ENCODE measurements at regions not wholly inside any gene's neighbourhood (a gene's known extent, or its start where the extent isn't known, plus 50 kb on each side); places are given as distances from the start of the nearest gene placed in this dataset.

DNA sequence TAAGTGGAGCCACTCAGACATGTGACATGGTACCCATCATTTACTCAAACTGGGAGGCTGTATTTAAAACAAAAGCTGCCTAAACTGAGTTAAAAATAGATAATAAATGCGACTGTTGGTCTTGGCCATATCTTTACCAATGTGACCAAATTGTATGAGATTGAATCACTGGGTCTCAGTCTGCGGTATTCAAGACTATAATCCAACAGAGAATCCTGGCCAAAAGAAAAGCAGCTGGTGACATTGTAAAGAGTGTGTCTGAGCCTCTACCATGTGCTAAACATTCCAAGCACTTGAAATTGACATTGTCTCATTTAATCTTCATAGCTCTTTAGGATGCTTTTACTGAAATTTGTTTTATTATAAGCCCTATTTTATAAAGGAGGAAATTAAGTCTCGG, 282.6 kb downstream of the ZNF608 start:
- DNase-seq (ENCODE audit: low read depth): no peak

DNA sequence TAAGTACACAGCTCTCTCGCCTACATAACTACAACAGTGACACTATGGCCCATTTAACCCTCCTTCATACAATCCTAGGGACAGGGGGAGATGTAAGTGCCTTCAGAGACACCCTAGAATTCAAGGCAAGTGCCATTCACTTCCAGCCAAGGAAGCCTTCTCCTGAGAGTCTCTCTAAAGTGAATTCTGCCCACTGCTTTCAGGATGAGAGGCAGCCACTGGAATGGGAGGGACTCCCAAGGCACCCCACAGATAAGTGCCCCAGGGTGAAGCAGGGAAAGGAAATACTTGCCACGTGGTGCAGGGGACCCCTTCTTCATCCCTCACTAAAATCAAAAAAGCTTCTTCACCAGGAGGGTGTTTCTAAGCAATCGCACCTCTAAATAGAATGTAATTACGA, 283.7 kb downstream of the ZNF608 start:
- no peak for DNase-seq (ENCODE audit: low read depth)

DNA sequence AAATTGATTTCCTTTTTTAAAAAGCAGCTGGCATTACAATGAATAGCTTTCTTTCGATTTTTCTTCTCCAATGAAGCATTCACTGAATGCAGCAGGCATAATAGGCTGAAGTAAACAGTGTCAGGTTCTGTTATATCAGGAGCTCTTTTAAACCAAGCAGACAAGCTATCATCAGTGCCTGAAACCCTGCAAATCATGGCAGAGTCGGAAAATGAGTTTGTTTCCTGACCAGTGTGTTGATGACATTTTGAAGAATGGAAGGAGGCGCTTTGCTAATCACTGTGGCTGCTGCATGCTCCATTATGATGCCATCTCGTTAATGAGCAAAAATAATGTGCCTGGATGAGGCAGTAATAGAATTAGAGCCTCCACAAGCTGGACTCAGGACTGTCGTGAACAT, 284.5 kb downstream of the ZNF608 start:
- no peak for DNase-seq (ENCODE audit: low read depth)

DNA sequence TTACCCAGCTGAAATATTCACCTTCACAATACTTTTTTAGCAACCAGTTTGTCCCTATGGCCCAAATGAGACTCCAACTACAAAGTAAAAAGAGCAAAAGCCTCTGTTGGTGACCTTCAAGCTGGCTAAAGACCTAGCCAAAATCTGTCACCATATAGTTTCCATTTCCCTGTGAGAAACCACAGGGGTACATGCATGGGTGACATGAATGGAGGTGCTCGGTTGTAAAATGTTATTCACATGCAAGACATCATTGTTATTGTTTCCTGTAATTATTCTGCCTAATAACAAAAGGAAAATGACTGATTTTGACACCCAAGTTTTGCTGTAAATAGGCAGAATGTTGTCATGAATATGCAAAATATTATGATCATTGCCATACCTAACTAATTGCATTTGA, 285.3 kb downstream of the ZNF608 start:
- DNase-seq (ENCODE audit: low read depth): no peak

DNA sequence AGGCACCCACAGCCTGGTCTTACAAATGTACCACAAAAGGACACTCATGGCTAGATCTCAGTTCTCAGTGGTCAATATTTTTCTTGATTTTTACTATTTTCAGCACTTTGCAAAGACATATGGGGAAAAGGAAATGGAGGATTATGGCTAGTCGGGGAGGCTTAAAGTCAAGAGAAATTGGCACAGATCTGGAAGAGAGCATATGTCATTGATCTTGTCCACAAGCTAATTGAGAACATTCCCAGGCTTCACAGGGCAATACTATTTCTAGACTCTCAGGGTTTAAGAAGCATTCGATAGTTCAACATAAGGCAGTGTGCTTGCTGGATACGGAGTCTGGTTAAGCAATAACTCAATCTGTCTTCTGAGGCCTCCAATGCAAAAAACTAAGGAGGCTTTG, 285.8 kb downstream of the ZNF608 start:
- no peak for DNase-seq (ENCODE audit: low read depth)

DNA sequence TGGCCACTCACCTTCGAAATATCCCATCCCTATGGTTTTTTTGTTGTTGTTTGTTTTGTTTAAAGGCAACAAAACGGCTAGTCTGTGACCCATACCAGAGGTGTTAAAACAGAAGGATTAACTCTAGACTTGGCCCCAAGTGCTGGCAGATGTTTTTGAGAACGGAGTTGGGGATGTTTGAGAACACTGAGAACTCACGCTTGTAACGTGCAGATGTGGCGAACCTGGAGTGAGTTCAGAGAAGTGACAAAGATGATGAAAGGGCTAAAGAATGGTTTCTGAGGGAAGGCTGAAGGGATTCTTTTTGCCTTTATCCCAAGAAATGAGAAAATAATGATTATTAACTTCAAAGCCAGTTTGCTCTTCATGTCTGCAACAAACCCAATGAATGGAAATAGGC, 286.5 kb downstream of the ZNF608 start:
- no peak for DNase-seq (ENCODE audit: low read depth)

DNA sequence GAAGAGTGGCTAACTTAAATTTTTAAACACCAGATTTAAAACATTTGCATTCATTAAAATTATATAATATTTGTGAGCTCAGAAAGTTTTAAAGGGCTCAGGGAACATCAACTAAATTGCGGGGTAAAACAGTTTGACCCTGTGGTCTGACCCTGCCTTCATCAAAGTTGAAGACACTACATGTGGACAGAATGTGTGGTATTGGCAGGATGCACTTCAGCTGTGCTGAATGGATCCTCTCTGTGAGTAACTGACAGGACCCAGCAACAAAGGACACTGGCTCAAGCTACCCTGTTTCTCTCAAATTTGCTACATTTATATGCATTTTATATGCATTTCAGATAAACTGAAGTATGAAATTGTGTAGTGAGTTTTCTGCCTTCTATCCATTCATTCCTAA, 288.5 kb downstream of the ZNF608 start:
- DNase-seq (ENCODE audit: low read depth): no peak

DNA sequence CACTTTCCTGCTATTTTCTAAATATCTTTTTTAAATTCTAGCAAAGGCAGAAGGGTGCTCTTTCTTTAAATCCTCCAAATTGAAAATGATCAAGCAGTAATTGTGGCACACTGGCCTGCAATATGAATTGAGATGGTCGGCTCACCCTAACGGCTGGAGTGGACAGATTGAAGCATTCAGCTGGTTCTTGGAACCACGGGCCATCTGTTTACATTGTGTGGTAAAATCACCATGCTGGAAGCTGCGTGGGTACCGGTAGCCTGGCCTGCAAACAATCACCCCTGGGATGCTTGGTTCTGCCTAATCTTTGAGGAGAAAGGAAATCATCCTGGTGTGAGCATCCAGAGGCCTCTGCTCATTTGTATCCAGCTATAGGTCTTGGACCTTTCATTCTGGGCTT, 289.3 kb downstream of the ZNF608 start:
- DNase-seq (ENCODE audit: low read depth): no peak

DNA sequence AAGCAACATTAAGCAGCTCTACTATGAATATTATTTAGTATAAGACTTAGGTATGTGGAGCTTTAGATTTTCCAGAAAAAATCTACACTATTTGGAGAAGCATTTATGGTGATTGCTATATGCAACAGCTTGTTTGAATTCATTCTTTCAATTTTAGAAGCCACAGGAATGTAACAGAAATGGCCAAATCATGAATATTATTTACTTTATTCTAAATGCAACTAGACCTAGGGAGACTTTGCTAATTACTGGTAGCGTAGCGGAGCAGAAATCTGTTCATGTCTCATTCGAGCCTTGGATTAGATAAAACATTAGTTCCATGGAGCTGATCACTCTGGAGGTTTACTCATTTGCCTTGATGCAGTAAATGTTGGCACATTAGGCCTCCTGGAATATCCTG, 290.2 kb downstream of the ZNF608 start:
- DNase-seq (ENCODE audit: low read depth): no peak

DNA sequence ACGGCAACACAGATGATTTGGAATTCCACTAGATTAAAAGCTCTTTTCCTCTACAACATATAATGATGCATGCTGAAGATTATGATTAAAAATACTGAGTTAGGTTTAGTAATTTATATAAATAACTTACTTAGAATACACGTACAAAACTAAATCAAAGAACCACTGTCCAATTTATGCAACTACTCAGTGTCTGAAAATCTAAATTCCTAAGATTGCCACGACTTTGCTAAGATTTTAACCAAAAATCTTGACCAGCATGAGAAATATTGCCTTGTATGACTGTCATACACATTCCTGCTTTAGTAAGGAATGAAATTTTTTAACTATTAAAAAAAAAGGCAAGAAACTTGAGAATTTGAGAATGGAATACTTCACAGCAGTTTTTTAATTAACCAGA, 292.4 kb downstream of the ZNF608 start:
- no peak for DNase-seq (ENCODE audit: low read depth)

DNA sequence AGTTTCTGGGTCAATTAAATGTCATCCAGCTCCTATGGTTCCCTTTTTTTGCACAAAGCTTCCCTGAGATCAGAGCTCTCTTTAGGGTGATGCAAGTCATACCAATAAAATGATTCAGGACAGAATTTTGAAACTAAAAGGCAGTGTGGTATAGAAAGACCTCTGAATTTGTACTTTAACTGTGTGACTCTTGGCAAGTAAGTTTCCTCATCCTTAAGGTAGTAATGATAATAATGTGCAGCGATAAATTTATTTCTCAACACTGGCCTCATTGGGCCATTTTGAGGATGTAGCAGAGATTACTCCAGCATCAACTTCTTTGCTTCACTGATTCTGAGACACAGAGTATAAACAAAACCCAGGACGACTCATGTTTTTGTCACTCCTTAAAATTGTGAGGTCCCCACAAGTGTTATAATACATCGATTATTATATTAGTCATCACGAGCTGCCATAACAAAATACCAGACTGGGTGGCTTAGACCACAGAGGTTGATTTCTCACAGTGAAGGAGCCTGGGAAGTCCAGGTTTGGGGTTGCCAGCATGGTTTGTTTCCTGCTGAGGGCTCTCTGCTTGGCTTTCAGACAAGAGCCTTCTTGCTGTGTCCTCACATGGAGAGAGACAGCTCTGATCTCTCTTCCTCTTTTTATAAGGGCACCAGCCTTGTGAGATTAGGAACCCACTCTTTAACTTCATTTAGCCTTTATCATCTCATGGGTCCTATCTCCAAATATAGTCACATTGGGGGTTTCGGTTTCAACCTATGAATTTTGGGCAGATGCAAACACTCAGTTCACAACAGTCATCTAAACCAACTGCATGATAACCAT, 293.0 kb downstream of the ZNF608 start:
- DNase-seq (ENCODE audit: low read depth): no peak

DNA sequence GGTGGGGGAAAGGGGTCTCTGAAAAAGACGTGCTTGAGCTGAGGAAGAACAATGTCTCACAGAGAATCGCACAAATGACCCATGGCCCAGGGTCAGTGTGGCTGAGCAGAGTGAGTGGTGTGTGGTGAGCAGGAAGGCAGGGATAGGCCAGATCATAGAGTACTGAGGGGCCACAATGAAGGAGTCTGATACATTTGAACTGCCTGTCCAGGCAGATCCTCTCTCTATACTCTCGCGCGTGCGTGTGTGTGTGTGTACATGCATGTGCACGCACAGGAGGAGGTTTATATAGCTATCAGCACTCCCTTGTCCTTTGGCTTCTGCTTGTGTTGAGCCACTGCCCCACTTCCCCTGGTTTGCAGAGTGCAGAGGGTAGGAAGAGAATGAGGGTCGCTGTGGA, 294.0 kb downstream of the ZNF608 start:
- DNase-seq (ENCODE audit: low read depth): no peak

DNA sequence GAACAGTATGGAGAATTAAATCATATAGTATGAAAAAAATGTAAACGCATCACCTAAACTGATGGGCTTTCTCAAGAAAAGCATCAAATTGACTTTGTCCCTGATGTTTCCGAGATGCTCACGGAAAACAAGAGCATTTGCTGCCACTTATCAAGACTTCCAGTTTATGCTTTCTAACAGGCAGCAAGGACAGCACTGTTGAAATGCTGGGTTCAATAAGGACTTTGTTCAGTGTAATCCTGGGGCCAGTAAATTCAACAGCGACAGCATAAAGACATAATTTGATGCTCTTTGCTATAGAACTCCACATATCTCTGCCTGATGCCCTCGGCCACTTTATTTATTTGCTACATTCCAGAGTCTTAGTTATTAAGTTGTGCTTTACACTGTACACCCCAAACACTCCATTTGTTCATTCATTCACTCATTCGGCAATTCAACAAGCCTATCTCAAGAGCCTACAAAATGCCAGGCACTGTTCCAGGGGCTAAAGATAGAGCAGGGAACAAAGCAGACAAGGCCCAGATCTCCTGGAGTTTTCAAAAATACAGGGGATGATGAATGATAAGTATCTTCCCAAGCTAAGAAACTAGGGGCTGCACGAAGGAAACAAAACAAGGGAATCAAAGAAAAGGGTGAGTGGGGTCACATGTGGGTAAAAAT, 294.6 kb downstream of the ZNF608 start:
- no peak for DNase-seq (ENCODE audit: low read depth)

DNA sequence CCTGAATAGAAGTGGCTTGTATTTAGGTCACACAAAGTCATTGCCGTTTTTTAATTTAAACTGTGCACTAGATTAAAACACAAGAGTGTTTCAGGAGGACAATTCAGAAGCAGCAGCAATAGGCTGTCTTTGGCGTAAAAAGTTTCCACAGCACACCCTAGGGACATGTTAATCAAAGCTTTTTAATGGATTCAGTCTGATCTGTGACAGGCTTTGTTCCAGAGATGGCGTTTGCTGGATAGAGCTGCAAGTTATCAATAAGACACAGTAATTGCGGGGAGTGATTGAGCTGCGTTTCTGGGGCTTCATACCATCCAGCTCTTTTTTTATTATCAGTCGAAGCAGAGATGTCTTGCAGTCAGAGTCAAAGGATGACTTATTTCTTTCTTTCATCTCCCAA, 300.3 kb downstream of the ZNF608 start:
- no peak for DNase-seq (ENCODE audit: low read depth)

DNA sequence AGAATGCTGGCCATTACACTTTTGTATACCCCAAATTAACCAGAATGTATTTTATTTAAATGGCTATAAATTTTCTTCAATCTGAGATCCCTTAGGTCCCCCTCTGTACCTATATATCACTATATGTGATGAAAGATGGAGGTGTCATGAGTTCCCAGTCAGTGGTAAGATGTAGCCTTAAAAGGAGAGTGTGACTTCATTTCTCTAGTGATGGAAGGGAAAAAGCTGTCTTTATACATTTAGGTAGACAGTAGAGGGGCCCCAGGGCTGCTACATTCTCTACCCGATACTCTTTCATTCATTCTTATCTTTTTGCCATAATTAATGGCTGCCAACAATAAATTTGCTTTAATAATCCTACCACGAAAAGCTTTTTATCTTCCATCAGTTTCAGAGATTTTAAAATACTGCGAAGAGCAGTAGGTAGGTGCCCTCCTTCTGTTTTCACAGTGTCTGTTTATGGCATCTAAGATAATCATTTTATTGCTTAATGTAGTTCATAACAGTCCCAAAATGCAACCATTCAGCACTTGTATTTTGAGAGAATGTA, 301.3 kb downstream of the ZNF608 start:
- DNase-seq (ENCODE audit: low read depth): no peak

DNA sequence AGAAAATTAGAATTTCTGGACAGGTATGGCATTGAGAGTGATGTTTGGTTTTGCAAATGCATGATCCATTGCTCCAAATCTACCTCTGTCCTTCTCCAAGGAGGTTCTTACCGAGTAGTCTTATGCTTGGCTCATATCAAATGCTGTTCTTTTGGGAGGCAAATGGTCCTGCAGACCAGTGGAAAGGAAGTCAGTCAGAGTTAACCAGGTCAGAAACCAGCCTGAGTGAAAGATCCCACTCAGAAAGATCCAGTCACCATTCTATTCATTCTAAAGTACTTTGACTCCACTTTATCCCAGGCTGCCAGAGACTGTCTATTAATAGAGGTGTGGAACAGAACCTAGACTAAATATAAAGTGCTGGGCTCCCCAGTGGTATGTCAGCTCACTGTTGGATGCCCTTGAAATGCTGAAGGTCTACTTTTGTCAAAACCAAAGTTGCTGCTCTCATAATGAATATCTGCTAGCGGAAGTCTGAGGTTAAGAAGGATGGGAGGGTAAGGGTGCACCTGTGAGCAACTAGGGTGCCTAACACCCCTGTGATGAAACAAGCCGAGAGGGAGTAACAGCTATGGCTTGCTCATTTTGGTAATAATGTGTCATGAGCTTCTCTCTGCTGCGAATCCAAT, 302.2 kb downstream of the ZNF608 start:
- DNase-seq (ENCODE audit: low read depth): no peak

DNA sequence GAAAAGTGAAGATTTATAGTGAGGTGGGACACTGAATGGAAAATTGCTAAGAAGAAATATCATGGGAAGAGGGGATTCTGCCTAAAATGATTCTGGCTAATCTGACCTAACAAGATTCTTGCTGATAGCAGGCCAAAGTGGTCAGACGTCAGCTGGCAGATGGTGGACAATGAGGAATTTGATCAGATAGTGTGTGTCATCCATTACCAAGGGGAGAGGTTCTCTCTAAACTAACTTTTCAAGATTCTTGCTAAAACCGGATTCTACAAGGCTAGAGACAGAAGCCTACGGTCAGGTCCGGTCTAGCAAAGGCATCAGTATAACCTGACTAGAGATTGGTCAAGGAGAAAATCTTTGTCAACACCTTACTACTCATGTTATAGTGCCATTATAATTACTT, 306.0 kb downstream of the ZNF608 start:
- DNase-seq (ENCODE audit: low read depth): no peak

DNA sequence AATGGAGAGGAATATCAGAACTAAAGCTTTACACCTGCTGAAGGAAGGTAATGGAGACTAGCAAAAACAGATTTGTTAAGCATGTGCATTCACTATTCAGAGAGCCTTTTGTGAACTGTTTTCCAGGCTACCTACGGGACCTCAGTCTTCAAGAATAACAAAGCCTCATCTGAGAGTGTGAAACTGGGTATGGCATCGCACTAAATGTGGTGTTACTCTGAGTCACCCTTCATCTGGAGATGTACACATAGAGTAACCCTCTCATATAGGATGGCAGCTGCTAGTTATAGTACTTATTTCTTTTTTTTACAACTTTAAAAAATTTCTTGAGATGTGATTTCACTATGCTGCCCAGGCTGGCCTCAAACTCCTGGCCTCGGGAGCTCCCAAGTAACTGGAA, 306.8 kb downstream of the ZNF608 start:
- no peak for DNase-seq (ENCODE audit: low read depth)

DNA sequence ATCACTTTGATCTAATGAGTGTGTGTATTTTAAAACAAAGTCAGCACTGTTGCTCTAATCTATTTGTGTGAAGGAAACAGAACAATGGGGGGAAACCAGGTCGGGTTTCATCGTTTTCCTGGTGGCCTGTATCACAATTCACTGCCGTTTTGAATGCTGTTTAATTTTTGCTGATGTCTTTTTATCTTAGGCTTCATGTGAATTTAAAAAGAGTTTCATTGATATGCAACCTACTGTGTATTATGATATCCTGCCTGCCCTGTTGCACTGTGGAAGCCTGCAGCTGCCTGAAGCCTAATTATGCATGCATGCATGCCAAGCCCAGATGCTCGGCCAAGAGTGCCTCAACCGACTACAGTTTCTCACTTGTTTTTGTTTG, 307.5 kb downstream of the ZNF608 start:
- DNase-seq (ENCODE audit: low read depth): no peak

DNA sequence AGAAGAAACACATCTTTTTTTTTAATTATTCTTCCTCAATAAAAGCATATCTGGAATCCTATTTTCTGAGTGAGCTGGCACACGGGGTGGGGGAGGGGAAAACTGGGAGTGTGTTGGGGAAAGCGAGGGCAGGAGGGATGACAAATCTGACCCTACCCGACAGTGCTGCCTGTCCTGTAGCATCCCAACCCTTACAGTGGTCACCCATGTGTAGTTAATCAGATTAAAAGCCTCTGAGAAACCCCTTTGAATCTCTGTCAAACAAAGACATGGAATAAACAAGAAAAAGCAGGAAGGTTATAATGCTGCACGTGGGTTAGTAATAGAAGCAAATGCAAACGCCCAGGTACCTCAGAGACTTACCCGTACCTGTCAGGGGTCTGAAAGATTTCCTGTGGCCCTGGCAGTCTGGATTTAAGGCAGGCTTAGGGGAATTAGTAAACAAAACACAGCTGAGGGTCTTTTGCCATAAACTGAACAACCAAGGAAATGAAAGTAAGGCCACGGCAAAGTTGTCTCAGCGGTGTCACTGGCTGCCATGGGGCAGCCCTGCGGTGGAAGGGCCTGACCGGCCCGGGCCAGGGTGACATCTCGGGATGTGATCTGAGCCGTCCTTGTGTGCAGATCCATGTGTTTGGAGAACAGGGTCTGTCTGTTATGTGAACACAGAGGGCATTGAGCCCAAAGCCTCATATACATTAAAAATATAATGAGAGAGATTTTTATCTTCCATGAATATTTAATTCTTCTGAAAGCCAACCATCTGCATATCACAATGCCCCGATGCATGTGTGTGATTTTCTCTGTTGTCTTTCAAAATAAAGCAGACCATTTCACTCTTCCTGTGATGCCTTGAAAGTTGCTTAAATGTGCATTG, 308.2 kb downstream of the ZNF608 start:
- no peak for DNase-seq (ENCODE audit: low read depth)

DNA sequence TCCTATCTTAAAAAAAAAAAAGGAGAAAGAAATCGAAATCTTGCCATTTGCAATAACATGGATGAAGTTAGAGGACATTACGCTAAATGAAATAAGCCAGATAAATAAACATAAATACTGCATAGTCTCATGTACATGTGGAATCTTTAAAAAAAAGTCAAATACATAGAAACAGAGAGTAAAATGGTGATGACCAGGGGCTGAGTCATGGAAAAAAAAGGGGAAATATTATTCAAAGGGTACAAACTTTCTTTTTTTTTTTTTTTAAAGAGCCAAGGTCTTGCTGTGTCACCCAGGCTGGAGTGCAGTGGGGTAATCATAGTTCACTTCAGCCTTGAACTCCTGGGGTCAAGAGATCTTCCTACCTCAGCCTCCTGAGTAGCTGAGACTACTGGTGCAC, 310.1 kb downstream of the ZNF608 start:
- DNase-seq (ENCODE audit: low read depth): no peak

DNA sequence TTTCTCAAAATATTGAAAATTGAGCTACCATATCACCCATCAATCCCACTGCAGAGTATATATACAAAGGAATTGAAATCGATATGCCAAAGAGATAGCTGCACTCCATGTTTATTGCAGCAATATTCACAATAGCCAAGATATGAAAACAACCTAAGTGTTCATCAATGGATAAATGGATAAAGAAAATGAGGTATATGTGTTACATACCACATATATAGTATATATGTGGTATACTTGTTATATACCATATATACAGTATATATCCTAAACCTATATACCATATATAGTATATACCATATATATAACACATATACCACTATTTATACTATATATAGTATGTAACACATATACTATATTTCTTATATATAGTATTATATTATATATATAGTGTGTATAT, 313.3 kb downstream of the ZNF608 start:
- DNase-seq (ENCODE audit: low read depth): no peak

All from CMK (cell line).